ENCODE measurements at regions not wholly inside any gene's neighbourhood (a gene's known extent, or its start where the extent isn't known, plus 50 kb on each side); places are given as distances from the start of the nearest gene placed in this dataset.
A peak's percentile ranks its signal among the peaks of the same experiment; 100 is the strongest.
"Not testable (repeated sequence)": the region's sequence is repeated elsewhere in the genome, so short reads cannot be mapped to it uniquely, and the experiment has no call there.

DNA sequence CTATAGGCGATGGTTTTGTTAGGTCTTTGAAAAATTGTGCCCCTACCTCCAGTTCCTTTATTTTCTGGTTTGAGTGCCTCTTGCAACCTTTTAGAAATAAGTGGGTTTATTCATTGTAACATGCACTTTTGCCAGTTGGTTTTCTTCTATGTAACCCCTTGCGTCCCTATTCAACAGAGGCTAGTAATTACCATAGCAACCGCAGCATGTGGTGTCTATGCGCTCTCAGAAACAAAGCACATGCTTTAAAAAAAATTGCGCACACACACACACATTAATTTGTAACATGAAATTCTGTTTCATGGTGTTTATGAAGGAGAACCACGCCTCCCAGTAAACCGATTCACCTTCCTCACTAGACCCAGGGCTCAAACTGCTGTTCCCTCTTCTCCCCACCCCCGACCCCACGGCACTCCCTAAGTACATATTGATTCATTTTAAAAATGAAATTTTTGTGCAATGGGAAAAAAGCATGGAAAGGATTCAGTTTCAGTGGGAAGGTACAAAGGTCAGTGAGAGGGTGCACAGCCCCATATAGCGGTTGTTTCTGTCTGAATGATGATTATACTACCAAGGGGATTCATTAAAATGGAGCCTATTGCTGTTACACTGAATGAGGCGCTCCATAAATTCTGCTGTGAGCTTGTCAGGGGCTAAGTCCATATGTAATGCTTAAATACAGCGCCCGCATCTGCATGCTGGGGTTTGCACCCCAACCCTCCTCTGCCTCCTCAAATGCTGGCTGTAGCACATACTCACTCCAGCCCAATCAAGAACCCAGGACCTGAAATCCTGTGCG, 206.9 kb downstream of the ICOS start:
- DNase-seq (ENCODE audit: low read depth in 2 of 2) = no peak

- no peak for DNase-seq (ENCODE audit: low read depth in 2 of 2)
Measured at GRCh38 chr2:204144492-204144891, 207.9 kb downstream of the ICOS start.

GRCh38 chr2:204145263-204145751, 208.7 kb downstream of the ICOS start:
- peak; percentile 68 to 72 for DNase-seq (ENCODE audit: low read depth in 2 of 2)

DNA sequence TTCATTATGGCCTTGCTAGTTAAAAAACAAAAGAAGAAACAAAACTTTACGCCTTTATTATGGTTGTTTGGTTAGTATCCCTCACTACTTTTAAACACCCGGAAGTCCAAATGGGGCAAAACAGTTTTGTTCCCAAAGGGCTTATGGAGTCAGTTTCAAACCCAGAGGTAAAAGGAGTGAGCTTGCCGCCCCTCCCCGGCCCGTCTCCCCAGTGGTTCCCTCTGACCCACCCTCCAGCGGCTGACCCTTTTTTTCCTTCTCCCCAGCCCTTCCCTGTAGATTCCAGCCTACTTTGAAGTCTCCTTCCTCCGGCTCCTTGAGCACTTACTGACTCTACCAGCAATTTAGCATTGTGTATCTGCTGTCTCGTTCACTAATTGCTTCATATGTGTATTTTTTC, 209.2 kb downstream of the ICOS start:
- no peak for DNase-seq (ENCODE audit: low read depth in 2 of 2)

- DNase-seq (ENCODE audit: low read depth in 2 of 2) = not testable (repeated sequence)
Measured at GRCh38 chr2:204147040-204147439, 210.5 kb downstream of the ICOS start.

DNA sequence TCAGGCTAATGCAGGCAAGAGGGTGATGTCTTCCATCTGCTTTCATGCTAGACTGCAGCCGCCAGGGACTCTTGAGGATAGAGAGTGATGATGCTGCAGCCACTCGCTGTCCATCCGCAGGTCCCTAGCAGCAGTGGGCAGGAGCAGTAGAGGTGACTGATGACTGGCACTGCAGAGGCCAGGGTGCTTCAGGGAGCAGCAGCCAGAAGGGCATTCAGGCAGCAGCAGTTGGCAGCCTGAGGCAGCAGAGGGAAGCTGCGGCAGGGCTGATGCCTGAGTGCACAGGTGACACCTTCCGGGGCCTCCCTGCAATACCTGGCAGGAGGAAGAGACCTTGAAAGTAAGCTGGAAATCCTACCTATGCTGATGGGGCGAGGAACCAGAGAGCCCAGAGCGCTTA, 214.2 kb downstream of the ICOS start:
- no peak for DNase-seq (ENCODE audit: low read depth in 2 of 2)

DNA sequence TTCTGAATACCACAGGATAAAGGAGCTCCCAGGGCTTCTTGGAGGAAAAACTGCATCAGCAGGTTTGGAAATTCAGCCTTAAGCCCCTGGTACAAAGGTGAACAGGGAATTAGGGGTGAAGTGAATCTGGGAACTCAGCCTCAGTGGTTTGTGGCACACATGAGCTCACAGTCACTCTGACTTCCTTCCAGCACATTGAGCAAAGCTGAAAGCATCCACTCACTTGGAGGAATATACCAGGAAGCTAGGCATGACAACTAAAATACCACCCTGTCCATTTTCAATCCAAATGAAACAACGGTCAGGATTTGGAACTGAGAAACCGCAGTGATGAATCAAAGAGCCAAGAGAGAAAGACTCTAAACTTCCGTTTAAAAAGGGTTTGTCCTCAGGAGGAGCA, 216.1 kb downstream of the ICOS start:
- no peak for DNase-seq (ENCODE audit: low read depth in 2 of 2)

DNA sequence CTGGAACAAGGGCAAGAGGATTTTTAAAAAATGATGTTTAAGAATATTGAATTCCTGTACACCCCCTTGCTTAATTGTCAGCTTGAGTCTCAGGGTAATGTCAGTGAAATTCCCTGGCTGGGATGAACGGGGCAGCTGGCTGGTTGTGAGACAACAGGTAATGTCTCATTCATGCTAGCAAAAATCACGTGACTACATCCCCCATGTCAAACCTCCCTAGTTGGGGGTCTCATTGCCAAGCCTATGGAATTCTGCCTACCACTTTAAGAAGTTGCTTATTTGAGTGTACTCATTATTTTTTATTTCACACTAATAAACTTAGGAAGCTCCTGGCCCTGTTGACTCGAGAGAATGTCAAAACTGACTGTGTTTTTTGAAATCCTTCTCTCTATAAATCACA, 218.3 kb downstream of the ICOS start:
- DNase-seq (ENCODE audit: low read depth in 2 of 2) = no peak

DNA sequence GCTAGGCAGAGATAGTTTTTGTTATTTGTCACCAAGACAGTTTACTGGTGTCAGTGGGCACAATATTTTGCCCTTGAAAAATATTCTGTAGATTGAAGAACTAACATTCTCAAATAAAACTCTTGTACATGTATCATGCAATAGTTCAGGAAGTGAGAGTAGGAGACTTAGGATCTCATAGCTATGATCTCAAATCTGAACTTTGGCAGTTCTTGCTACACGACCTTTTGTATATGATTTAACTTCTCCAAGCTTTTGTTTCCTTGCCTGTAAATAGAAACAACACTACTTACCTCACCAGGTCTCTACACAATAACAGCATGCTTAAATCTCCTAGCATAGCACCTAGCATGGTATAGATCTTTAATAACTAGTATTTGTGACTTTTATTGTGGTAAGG, 219.9 kb downstream of the ICOS start:
- no peak for DNase-seq (ENCODE audit: low read depth in 2 of 2)

DNA sequence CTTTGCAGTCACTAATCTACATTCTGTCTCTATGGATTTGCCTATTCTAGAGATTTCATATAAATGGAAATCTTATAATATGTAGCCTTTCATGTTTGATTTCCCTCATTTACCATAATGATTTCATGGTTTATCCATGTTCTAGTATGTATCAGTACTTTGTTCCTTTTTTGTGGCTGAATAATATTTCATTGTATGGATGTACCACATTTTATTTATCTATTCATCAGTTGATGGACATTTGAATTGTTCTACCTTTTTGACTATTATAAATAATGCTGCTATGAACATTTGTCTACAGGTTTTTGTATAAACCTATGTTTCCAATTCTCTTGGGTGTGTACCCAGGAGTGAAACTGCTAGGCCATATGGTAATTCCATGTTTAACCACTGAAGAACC, 221.1 kb downstream of the ICOS start:
- DNase-seq (ENCODE audit: low read depth in 2 of 2) = no peak

DNA sequence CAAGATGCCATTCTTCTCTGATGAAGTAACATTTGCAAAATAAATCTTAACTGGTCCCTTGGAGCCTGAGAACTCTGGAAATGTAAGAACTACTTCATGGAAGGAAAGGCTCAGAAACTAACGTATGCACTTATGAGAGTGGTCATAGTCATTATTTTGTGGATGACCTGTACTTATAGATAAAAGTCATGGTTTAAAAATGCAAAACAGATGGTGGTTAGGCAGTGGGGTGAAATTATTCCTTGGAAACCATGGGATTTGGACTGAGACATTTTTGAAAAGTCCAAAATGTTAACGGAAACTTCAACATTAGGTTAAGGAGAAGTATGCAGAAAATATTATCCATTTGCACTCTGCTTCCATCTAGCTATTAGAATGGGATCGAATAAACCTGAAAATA, 223.0 kb downstream of the ICOS start:
- no peak for DNase-seq (ENCODE audit: low read depth in 2 of 2)

DNA sequence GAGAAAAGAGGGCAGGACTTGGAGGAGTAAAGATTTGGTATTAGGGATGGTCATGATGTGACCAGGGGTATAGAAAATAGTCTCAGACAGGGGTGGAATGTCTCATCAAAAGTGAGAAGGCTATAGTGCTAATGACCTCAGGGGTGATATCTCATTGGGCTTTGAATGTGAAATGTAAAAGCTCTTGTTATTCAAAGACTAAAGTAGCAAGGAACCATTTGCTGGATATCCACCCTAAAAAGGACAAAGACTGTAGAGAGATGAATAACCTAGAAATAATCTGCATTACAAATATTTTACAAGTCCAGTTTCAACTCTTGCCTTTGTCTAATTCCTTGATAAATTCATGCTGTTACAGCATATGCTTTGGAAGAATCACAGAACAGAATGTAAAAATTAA, 224.4 kb downstream of the ICOS start:
- no peak for DNase-seq (ENCODE audit: low read depth in 2 of 2)

GRCh38 chr2:204161886-204162285, 225.3 kb downstream of the ICOS start:
- no peak for DNase-seq (ENCODE audit: low read depth in 2 of 2)

DNA sequence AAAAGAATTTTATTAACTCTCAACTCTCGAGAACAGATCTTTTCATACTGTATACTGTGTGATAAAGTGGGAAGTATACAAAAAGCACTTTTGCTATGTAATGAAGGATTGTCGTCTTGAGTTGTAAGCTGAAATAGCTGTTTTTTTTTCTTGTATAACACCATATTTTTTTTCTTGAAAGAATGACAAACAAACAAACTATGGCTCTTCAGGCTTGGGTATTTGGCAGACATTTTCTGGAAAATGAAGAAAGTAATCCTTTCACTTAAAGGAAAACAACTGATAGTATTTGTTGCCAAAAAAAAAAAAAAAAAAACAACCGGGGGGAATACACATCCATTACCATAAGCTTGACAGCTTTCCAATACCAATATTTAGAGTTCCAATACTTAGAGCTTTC, 230.4 kb downstream of the ICOS start:
- no peak for DNase-seq (ENCODE audit: low read depth in 2 of 2)

DNA sequence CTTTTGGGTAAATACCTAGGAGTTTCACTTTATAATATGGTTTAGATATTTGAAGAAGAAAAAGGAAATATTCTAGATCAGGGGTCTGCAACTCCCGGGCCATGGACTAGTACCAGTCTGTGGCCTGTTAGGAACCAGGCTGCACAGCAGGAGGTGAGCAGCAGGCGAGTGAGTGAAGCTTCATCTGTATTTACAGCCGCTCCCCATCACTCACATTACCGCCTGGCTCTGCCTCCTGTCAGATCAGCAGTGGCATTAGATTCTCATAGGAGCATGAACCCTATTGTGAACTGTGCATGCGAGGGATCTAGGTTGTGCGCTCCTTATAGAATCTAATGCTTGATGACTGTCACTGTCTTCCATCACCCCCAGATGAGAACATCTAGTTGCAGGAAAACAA, 231.1 kb downstream of the ICOS start:
- DNase-seq (ENCODE audit: low read depth in 2 of 2) = not testable (repeated sequence)

- DNase-seq (ENCODE audit: low read depth in 2 of 2) = no peak
Measured at GRCh38 chr2:204170411-204170810, 233.8 kb downstream of the ICOS start.

DNA sequence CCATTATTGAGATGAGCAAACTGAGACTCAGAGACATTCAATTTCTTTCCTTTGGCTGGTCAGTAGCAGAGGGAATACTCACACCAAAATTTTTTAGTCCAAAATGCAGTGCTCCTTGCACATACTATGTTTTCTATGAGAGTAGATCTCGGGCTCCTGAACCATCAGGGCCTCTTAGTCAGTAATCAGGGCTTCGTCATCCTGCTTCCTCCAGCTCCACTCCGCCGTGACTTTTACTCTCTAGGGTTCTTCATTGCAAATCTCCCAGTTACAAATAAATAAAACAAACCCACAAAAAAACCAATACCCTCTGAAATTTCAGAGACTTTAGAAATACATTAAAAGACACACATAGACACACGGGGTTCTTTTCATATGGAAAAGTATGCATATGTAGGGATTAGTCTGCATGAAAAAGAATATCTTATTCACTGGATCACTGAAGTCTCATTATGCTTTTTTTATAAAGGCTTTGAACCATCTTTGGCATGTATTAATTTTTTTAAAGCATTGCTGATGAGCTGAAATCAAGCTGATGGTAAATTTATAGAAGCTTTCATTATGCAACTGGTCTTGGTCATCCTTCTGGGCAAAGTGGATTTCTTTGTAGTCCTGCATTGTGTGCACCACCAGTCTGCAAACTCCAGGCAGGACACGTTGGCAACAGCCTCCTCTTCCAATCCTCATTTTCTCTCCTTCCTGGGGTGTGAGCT, 235.0 kb downstream of the ICOS start:
- no peak for DNase-seq (ENCODE audit: low read depth in 2 of 2)

- DNase-seq (ENCODE audit: low read depth in 2 of 2) = no peak
Measured at GRCh38 chr2:204172145-204172600, 235.6 kb downstream of the ICOS start.

- no peak for DNase-seq (ENCODE audit: low read depth in 2 of 2)
Measured at GRCh38 chr2:204174034-204174433, 237.5 kb downstream of the ICOS start.

- no peak for DNase-seq (ENCODE audit: low read depth in 2 of 2)
Measured at GRCh38 chr2:204175552-204176271, 239.1 kb downstream of the ICOS start.

DNA sequence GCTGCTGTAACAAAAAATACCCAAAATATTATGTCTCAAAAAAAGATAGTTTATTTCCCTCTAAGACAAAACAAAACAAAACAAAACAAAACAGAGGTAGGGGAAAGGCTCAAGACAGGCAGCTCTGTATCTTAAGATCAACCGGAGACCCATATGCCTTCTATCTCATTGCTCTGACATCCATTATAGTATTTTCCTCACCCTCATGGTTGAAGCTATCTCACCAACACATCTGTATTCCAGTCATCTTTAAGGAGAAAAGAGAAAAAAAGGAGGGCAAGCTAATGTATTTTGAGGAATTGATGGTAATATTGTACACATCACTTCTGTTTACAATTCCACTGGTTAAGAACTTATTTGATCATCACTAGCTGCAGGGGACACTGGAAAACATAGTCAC, 239.7 kb downstream of the ICOS start:
- DNase-seq (ENCODE audit: low read depth in 2 of 2) = no peak

DNA sequence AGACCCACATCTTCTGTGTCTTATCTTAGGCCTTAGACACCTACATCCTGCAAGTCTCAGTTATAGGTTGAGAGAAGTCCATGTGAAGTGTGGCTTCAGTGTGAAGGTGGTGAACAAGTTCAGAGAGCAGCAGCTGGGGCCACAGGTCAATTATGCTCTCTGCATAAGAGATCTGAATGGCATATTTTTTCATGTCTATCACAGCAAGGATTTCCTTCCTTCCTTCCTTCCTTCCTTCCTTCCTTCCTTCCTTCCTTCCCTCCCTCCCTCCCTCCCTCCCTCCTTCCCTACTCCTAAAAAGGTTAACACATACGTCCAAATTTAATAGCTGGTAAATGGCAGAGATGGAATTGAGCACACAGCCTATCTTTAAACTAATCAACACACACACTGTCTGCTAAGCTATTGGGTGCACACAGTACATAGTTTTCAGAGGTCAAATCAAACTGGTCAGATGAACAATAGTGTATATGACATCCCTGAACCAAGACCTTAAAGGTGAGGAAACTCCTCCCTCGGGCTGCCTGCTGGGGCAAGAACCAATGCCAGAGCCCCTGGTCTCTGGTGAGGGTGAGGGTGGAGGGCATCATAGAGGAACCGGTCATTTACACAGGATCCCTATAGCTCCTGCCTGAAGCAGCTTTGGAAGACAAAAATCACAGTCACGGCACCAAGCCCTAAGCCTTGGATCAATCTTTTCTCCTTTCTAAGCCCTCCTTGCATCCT, 240.9 kb downstream of the ICOS start:
- DNase-seq (ENCODE audit: low read depth in 2 of 2) = no peak
